GM12878 (cell line): ENCODE measurements at regions not wholly inside any gene's neighbourhood (a gene's known extent, or its start where the extent isn't known, plus 50 kb on each side); places are given as distances from the start of the nearest gene placed in this dataset.

Source experiments
- BMI1 ChIP-seq: fragments of 450-650 bp; IDR thresholded peaks from 2 replicates; pipeline ENCODE4 v1.6.1; 2016; ENCODE audit warnings: mild to moderate bottlenecking, moderate library complexity, borderline replicate concordance
- CHD2 ChIP-seq: IDR thresholded peaks from 2 replicates; pipeline ENCODE4 v1.6.1; 2011; ENCODE audit warnings: low read depth, low read length, improper control_type of control experiment, borderline replicate concordance
- ESRRA ChIP-seq: IDR thresholded peaks from 2 replicates; pipeline ENCODE4 v1.6.1; 2012; ENCODE audit warnings: mild to moderate bottlenecking, low read length, improper control_type of control experiment
- FOXM1 ChIP-seq: IDR thresholded peaks from 2 replicates; pipeline ENCODE4 v1.6.1; 2012; ENCODE audit warnings: low read depth, mild to moderate bottlenecking, inconsistent platforms, low read length, moderate library complexity
- IKZF1 ChIP-seq: fragments of 450-650 bp; conservative IDR thresholded peaks from 2 replicates; pipeline ENCODE4 v1.6.1; 2017; ENCODE audit warnings: antibody characterized with exemption, mild to moderate bottlenecking
- IRF4 ChIP-seq: IDR thresholded peaks from 2 replicates; pipeline ENCODE4 v1.6.1; 2011; ENCODE audit warnings: low read depth, low read length
- JUND ChIP-seq: IDR thresholded peaks from 2 replicates; pipeline ENCODE4 v1.6.1; 2012; ENCODE audit warnings: low read depth, mild to moderate bottlenecking, low read length, improper control_type of control experiment, moderate library complexity
- MTA2 ChIP-seq: fragments of 450-650 bp; IDR thresholded peaks from 2 replicates; pipeline ENCODE4 v1.6.1; 2016; ENCODE audit warnings: low read depth, mild to moderate bottlenecking, moderate library complexity
- MXI1 ChIP-seq: fragments of 150-350 bp; IDR thresholded peaks from 2 replicates; pipeline ENCODE4 v1.6.1; 2011; ENCODE audit warnings: low read depth, mild to moderate bottlenecking, inconsistent platforms, low read length, improper control_type of control experiment
- NR2F1 ChIP-seq: fragments of 450-650 bp; conservative IDR thresholded peaks from 2 replicates; pipeline ENCODE4 v1.6.1; 2017; ENCODE audit warnings: mild to moderate bottlenecking
- PAX5 ChIP-seq: IDR thresholded peaks from 2 replicates; pipeline ENCODE4 v1.6.1; 2011; ENCODE audit warnings: low read depth, low read length, borderline replicate concordance
- POLR2A ChIP-seq: IDR thresholded peaks from 2 replicates; pipeline ENCODE4 v1.6.1; 2011; ENCODE audit warnings: low read depth, mild to moderate bottlenecking, low read length
- SIN3A ChIP-seq: IDR thresholded peaks from 2 replicates; pipeline ENCODE4 v1.6.1; 2012; ENCODE audit warnings: low read depth, low read length, improper control_type of control experiment
- SP1 ChIP-seq: IDR thresholded peaks from one replicate; pipeline ENCODE4 v1.6.1; 2011; ENCODE audit warnings: low read depth, low read length
- SRF ChIP-seq, 2 experiments: IDR thresholded peaks; 2 replicates each; pipeline ENCODE4 v1.6.1; 2011; ENCODE audit warnings: low read depth in 2 of 2, low read length in 2 of 2, mild to moderate bottlenecking in 1 of 2, moderate library complexity in 1 of 2
- STAT1 ChIP-seq: fragments of 450-650 bp; conservative IDR thresholded peaks from 2 replicates; pipeline ENCODE4 v1.6.1; 2014; ENCODE audit warnings: antibody characterized with exemption, mild to moderate bottlenecking
- SUZ12 ChIP-seq: fragments of 200-600 bp; sonication (generic); IDR thresholded peaks from one replicate; pipeline ENCODE4 v1.6.1; 2018; ENCODE audit warnings: antibody characterized with exemption, mild to moderate bottlenecking; ENCODE audit not compliant: unreplicated experiment
- TCF12 ChIP-seq: IDR thresholded peaks from 2 replicates; pipeline ENCODE4 v1.6.1; 2011; ENCODE audit warnings: low read depth, mild to moderate bottlenecking, low read length
- USF1 ChIP-seq: IDR thresholded peaks from 2 replicates; pipeline ENCODE4 v1.6.1; 2011; ENCODE audit warnings: borderline replicate concordance, low read depth, mild to moderate bottlenecking, moderate library complexity, mixed read lengths, low read length; ENCODE audit not compliant: insufficient read depth; ENCODE audit errors: extremely low read length
- ZBED1 ChIP-seq: IDR thresholded peaks from 2 replicates; pipeline ENCODE4 v1.6.1; 2016; ENCODE audit warnings: borderline replicate concordance
- ZNF622 ChIP-seq: fragments of 450-650 bp; IDR thresholded peaks from 2 replicates; pipeline ENCODE4 v1.6.1; 2017; ENCODE audit warnings: mild to moderate bottlenecking, inconsistent platforms
- TF ChIP-seq, protein P1 (sequence below): fragments of 150-350 bp; IDR thresholded peaks from 2 replicates; pipeline ENCODE4 v1.6.1; 2014; ENCODE audit warnings: mild to moderate bottlenecking, low read depth, low read length
- TF ChIP-seq, protein P2 (sequence below): fragments of 450-650 bp; IDR thresholded peaks from 2 replicates; pipeline ENCODE4 v1.6.1; 2017; ENCODE audit warnings: antibody characterized with exemption, mild to moderate bottlenecking, moderate library complexity
- TF ChIP-seq, protein P3 (sequence below): IDR thresholded peaks from 2 replicates; pipeline ENCODE4 v1.6.1; 2011; ENCODE audit warnings: mild to moderate bottlenecking, low read depth, low read length, moderate library complexity; ENCODE audit not compliant: insufficient replicate concordance

DNA sequence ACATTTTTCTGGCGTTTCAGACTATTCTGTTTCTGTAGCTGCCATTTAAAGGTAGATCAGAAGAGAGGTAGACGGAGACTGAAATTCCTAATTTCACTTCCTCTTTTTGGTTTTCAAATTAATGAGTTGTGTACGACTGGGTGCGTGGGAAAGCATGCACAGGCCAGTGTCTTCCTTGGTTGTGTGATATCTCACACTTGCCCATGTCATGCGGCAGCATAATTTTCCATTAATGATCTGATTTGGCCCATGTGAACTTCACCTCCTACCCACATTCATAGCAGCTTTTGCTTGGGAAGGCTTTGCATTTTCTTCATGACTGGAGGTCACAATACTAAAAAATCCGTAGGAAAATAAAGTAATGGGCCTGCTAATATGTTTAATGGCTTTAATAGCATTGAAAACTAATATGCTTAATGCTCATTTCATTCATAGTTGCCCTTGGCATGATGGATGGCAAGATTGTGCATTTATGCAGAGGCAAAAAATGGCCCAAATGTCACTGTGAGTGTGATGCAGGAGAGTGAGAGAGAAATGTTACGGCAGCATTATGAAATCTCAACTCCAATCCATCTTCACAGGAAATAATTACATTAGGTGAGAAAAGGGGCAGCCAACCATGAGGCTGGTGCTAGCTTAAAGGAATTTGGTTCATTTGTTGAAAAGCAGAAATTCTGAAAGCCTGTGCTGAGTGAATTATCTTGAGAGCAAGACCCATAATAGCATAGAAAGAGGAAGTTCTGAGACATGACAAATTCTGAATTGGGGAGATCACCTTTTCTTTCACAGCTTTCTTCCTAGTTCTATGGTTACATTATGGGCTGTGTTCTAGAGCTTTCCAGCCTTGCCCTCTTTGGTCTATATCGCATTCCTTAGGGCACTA is 69.0 kb upstream of the UST start (continued):
- TF ChIP-seq, protein P1, sequence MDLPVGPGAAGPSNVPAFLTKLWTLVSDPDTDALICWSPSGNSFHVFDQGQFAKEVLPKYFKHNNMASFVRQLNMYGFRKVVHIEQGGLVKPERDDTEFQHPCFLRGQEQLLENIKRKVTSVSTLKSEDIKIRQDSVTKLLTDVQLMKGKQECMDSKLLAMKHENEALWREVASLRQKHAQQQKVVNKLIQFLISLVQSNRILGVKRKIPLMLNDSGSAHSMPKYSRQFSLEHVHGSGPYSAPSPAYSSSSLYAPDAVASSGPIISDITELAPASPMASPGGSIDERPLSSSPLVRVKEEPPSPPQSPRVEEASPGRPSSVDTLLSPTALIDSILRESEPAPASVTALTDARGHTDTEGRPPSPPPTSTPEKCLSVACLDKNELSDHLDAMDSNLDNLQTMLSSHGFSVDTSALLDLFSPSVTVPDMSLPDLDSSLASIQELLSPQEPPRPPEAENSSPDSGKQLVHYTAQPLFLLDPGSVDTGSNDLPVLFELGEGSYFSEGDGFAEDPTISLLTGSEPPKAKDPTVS = peak; percentile 76; the same call in 1 of the 2 replicates
- TF ChIP-seq IKZF1 (peak; percentile 87), MTA2 (peak; percentile 97), ZBED1 (0 out of 2 replicates have a peak, but pooled peaks have one; percentile 40), BMI1 (peak; percentile 73), ESRRA (no peak), IRF4 (peak; percentile 84), PAX5 (peak; percentile 92), SIN3A (no peak), POLR2A (no peak), TCF12 (peak; percentile 86), CHD2 (peak; percentile 45; the same call in 1 of the 2 replicates), NR2F1 (peak; percentile 51; the same call in 1 of the 2 replicates), SP1 (peak; percentile 45), MXI1 (no peak), STAT1 (no peak), SRF (IDR thresholded peaks at IDR 0.05; ENCODE audit: low read depth in 2 of 2, low read length in 2 of 2) (0 out of 4 replicates have a peak, but pooled peaks of 1 of the 2 experiments have one; percentile 22), SUZ12 (no peak), JUND (no peak), ZNF622 (no peak), FOXM1 (peak; percentile 86), USF1 (no peak)
- TF ChIP-seq, protein P2, sequence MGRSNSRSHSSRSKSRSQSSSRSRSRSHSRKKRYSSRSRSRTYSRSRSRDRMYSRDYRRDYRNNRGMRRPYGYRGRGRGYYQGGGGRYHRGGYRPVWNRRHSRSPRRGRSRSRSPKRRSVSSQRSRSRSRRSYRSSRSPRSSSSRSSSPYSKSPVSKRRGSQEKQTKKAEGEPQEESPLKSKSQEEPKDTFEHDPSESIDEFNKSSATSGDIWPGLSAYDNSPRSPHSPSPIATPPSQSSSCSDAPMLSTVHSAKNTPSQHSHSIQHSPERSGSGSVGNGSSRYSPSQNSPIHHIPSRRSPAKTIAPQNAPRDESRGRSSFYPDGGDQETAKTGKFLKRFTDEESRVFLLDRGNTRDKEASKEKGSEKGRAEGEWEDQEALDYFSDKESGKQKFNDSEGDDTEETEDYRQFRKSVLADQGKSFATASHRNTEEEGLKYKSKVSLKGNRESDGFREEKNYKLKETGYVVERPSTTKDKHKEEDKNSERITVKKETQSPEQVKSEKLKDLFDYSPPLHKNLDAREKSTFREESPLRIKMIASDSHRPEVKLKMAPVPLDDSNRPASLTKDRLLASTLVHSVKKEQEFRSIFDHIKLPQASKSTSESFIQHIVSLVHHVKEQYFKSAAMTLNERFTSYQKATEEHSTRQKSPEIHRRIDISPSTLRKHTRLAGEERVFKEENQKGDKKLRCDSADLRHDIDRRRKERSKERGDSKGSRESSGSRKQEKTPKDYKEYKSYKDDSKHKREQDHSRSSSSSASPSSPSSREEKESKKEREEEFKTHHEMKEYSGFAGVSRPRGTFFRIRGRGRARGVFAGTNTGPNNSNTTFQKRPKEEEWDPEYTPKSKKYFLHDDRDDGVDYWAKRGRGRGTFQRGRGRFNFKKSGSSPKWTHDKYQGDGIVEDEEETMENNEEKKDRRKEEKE = no peak
- TF ChIP-seq, protein P3, sequence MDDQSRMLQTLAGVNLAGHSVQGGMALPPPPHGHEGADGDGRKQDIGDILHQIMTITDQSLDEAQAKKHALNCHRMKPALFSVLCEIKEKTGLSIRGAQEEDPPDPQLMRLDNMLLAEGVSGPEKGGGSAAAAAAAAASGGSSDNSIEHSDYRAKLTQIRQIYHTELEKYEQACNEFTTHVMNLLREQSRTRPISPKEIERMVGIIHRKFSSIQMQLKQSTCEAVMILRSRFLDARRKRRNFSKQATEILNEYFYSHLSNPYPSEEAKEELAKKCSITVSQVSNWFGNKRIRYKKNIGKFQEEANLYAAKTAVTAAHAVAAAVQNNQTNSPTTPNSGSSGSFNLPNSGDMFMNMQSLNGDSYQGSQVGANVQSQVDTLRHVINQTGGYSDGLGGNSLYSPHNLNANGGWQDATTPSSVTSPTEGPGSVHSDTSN = no peak
